ENCODE measurements at regions not wholly inside any gene's neighbourhood (a gene's known extent, or its start where the extent isn't known, plus 50 kb on each side); places are given as distances from the start of the nearest gene placed in this dataset.

DNA sequence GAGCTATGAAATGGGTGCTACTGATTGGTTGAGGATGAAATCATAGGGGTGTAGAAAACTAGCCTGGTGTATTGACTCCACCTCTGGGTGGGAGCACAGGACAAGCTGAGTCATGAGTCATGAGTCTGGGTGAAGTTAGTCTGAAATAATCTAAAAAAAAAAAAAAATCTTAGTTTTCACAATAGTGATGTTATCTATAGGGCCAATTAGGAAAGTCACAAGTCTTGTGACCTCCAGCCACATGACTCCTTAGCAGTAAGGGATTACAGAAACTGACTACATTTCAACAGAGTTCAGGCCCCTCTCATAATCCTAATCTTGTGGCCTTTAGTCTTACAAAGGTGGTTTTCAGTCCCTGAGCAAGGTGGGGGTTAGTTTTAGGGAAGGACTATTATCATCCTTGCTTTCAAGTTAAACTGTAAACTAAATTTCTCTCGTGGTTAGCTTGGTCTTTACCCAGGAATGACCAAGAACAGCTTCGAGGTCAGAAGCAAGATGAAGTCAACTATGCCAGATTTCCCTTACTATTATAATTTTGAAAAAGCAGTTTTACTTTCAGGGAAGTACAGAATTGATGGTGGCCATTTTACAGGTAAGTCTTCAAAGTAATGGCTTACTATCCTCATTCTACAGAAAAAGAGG, 338.0 kb upstream of the GYPC start:
- DNase-seq (ENCODE audit: low spot score) = no peak

DNA sequence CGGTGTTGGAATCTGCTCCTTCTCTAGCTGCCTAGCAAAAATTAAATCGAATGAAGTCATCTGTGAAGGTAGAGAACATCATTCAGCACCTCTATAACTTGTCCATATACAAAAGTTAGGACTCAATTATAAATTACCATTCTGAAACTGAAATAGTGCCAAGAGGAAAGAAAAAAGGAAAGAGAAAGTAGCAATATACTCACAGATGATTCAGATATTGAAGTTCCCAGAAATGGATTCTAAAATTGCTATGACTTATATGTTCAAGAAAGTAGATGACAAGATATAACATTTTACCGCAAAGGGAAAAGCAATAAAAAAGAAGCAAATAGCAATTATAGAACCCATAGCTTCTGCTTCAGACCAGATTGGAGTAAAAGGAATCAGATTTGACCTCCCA, 333.6 kb upstream of the GYPC start:
- DNase-seq (ENCODE audit: low spot score) = no peak

DNA sequence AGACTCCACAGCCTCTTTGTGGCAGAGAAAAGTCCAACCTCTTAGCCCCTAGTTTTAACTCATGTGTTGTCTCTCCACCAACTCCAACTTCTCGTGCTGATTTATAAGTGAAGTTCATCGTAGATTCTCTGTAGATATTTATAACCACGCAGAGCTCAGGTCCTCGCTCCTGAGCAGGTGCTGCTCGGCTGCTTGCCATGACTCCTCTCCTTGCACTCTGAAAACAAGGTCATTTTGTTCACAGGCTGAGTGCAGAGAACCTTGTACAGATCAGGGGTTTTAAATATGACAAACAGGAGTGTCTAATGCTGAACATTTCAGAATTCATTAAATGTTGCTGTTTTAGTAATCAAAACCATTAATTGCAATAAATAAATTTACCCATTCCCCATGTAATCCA, 330.8 kb upstream of the GYPC start:
- no peak for DNase-seq (ENCODE audit: low spot score)

DNA sequence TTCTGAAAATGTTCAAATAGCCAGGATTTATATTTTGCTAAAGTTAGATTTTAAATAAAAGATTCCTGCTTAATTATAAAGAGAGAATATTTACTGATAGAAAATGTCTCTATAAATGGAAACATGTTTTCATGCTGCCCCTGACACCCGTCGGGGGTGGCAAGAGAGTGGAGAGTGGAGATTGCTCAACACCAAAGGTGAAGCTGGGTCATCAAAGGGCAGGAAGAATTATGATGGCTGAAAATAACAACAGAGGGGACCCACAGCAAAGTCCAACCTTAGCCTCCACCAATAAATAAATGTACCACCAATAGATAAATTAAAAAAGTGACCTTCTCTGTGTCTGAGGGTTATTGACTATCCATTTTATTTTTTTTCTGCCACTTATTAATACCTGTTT, 326.8 kb upstream of the GYPC start:
- no peak for DNase-seq (ENCODE audit: low spot score)

DNA sequence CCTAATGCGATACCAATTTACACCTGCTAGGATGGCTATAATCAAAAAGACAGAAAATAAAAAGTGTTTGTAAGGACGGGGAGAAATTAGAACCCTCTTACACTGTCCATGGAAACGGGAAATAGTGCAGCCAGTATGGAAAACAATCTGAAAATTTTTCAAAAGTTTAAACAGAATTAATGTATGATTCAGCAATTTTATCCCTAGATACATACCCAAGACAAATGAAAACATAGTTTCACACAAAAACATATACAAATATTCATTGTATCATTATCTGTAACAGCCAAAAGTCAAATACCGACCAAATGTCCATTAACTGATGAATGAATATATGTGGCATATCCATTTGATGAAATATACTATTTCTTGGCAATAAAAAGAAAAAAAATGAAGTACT, 313.5 kb upstream of the GYPC start:
- no peak for DNase-seq (ENCODE audit: low spot score)

DNA sequence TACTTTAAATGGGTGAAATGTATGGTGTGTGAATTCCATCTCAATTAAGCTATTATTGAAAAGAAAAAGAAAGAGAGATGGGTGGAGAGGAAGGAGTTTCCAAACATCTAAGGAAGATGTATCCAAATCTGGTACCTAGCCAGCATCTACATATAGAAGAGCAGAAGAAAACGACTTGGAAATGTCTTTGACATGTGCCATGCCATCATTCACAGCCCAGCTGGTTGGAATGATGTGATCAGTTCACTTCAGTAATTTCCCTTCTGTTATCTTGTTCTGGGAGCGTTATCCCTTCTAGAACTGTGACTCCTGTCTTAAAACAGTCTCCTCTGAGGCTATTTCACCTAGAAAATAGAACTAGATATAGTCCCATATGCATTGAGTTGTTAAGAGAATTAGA, 312.8 kb upstream of the GYPC start:
- no peak for DNase-seq (ENCODE audit: low spot score)

DNA sequence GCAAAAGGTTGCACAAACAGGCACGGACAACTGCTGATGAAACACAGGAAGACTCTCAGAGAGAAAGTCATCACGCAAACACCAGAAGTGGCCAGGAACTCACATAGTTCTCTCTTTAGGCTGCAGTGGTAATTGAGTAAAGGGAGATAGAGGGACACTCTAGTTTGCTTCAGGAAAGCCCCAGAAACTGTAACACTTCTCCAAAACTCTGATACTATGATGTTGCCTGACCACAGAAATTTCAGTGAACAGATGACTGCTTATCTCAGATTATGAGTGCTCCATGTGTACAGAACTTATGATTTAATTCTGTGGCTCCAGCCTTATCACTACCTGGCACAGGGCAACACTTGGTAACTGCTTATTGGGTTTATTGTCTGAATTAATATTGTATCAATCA, 311.5 kb upstream of the GYPC start:
- no peak for DNase-seq (ENCODE audit: low spot score)

DNA sequence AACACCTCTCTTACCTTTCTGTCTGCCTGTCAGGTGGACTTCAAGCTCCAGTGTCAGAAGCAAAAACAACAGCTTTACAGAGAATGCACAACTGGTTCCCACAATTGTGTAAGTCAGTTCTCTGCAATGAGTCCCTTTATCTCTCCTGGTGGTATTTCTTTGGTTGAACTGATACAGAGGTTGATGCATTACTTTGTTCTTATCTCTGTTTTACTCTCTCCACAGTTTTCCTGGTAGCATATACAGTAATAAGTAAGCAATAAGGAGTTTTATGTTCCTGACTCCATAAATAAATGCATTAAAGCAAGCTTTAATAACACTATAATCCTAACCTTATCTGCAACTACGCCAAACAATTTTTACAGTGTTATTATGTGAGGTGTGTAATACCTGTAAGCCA, 310.3 kb upstream of the GYPC start:
- no peak for DNase-seq (ENCODE audit: low spot score)

DNA sequence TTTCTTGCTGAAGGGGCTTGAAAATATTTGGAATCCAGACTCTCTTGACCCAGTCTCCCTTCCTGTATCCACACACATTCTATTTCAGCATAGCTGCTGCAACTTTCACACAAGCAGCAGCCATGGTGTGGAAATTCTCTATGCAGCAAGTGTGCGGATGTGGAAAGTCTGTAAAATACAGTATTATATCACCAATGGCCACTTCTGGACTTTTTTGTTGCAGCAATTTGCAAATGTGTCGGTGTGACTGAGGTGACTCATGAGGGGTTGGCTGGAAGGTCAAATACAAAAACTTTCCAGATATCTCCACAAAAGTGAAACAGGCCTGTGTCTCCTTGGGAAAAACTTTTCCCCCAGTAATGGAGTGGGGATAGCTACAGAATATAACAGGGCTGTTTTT, 299.3 kb upstream of the GYPC start:
- DNase-seq (ENCODE audit: low spot score) = no peak

DNA sequence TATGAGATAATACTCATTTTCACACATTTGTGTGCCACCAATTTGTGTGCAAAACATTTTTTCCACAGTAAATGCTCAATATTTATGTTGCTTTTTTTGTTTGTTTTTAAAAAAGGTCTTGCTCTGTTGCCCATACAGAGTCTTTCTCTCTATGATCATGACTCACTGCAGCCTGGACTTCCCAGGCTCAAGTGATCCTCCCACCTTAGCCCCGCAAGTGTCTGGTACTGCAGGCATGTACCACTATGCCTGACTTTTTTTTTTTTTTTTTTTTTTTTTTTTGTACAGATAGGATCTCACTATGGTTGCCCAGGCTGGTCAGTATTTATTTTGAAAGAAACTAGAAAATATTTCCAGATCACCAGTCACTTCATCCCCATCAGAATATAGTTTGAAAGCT, 297.8 kb upstream of the GYPC start:
- no peak for DNase-seq (ENCODE audit: low spot score)

DNA sequence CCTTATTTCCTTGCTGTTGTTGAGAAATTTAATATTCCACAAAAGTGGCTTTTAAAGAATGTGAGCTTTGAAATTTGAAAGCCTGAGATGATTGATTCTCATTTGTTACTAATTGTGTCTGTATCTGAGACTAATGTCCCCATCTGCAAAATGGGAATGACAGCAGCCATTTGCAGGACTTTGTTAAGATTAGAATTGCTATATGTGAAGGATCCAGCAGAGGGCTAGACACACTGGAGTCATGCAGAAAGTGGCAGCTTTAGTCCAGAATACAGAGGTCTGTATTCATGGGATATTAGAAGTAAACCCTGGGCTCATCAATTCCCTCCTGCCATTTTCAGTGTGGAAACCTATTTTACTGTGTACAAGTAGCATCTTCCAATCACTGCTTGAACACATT, 296.5 kb upstream of the GYPC start:
- peak; percentile 23 for DNase-seq (ENCODE audit: low spot score)

DNA sequence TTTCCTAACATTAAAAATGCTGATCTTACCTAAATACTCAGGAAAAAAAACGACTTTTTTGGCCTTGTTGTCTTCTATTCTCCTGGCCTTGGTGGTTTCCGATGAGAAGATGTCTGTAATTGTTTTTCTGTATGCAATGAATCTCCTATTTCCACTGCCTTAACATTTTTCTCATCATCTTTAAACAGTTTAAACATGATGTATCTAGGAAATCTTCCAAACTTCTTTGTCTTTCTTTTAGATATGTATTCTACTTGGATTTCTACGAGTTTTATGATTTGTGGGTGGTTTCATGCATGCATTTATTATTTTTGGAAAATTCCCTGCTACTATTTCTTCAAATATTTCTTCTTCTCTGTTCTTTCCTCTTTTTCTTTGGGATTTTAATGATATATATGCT, 288.6 kb upstream of the GYPC start:
- no peak for DNase-seq (ENCODE audit: low spot score)

DNA sequence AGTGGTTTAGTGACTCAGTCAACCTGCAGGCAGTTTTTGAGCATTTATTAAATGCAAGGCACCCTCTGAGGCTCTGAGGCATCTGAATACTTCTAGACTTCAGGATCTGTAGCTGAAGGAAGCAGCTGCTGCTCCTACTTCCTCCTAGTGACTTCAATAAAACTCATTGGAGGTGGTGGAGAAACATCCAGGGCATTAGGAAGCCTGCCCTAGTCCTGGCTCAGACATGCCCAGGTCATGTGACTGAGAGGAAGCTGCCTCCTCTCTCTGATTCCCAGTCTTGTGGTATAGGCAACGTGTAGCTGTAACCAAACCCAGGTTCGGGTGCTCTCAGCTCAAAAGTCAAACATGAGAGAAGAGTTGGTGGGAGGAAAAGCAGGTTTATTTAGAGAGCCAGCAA, 287.2 kb upstream of the GYPC start:
- no peak for DNase-seq (ENCODE audit: low spot score)

DNA sequence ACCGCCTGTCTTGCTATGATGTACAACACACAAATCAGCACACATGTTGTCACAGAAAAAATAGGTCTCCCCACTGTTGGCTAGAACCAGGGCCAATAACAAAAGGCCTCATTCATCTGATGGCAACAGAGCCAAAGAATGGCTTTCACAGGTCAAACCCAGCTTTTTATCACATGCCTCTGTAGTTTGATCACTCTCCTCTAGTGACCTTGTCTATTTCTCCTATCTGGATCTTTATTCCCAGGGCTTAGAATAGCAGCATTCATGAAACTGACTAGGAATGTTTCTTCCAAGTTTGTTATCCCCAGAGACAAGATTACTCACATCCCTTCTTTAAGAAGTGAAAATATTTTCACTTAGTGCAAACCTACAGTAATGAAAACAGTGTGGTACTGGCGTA, 285.8 kb upstream of the GYPC start:
- DNase-seq (ENCODE audit: low spot score) = no peak

DNA sequence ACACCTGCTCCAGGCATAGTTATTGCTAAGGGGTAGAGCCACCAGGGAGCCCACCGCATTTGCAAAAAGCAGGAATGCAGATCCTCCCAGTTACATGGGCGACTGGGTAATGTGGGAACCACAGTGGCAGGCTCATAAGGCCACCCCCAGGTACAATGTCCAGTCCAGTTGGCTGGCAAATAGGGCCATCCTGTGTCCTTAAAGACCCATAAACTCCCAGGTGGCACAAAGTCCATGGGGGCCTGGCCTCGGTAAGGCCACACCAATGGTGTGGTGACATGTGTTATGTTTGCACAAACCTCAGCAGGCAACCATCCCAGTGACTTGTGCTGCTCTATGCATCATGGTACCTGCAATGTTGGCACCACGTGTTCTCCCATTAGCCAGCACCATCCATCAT, 283.6 kb upstream of the GYPC start:
- no peak for DNase-seq (ENCODE audit: low spot score)

DNA sequence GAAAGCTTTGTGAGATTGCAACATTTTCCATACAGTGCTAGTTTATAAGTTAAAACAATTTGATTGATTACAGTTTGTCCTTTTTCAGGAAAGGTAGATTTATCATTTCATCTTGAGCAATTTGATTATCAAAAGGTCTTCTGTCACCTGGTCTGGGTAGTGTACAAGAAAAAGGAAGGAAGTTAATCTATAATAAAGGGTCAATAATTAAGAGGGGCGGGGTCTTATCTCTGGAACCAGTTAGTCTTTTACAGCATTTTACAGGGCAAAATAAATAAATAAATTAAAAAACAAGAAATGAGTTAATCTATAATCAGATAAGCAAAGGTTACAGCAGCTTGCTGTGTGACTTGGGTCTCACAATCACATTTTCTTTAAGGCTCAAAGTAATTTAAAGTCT, 277.8 kb upstream of the GYPC start:
- DNase-seq (ENCODE audit: low spot score) = no peak

DNA sequence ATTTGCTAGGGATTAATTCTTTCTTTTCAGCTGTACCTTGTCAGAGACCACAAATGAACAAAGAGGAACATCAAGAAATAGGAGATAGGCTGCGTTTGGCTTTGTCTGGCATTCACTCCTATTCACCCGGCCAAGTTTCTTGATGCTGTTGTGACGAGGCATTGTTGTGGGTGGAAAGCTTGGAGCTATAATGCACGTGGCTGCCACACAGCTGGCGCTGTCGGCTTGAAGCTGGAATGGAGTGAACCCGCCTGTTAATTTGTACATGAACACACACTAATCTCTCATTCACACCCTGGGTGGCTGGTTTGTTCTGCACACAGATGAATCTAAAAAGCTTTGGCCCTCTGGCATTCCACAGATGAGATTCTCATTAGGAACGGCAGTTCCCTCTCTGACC, 274.9 kb upstream of the GYPC start:
- DNase-seq (ENCODE audit: low spot score) = no peak

DNA sequence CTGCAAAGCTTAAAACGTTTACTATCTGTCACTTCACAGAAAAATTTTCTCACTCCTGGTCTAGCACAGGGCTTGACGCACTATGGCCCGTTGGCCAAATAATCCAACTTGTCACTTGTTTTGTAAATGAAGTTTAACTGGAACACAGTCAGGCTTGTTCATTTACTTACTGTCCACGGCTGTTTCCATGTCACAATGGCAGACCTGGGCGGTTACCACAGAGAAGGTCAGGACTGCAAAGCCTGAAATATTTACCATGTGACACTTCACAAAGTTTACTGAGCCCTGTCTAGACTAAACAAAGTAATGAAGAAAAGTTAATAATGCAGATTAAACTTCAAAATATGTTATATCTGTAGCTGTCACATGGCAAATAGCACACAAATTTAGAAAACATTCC, 273.0 kb upstream of the GYPC start:
- DNase-seq (ENCODE audit: low spot score) = no peak

DNA sequence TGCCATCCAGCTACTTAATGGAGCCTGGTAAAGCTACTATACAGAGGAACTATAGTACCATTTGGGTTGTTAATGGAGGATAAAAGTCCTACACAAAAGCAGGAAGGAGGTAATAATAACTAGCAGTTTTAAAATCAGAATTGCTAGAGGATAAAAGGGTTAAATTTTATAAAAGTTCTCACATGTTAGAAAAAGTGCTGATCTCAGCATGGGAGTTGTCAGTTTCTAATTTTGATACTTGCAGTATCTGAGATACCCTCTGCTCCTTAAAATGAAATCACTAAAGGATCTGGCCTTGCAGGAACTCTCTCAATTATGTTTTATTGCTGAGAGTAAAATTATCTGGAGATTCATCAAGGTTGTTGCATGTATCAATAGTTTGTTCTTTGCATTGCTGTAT, 272.2 kb upstream of the GYPC start:
- no peak for DNase-seq (ENCODE audit: low spot score)

DNA sequence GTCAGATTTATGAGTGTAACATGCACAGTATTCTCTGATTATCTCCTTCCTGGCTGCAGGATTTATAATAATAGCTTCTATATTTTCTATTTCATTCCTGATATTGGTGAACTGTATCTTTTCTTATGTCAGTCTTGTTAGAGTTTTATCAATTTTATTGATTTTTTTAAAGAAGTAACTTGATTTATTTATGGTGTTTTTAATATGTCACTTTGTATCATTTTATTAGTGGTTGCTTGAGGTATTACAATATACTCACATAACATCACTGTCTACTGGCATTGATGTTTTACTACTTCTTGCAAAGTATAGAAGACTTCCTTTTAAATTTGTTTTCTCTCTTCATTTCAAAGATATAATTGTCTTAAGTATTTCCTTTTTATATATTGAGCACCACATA, 270.5 kb upstream of the GYPC start:
- no peak for DNase-seq (ENCODE audit: low spot score)

DNA sequence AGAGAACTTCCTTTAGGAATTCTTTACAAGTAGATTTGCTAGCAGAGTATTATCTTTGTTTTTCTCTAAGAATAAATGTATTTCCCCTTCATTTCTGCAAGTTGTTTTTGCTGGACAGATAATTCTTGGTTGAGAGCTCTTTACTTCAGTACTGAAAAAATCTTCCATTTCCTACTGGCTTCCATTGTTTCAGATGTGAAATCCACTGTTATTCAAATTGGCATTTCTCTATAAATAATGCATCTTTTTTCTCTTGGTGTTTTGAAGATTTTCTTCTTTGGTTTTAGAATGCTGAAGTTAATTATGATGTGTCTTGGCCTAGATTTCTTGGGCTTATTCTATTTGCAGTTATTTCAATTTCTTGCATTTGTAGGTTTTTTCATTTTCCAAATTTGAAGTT, 270.0 kb upstream of the GYPC start:
- DNase-seq (ENCODE audit: low spot score) = no peak

DNA sequence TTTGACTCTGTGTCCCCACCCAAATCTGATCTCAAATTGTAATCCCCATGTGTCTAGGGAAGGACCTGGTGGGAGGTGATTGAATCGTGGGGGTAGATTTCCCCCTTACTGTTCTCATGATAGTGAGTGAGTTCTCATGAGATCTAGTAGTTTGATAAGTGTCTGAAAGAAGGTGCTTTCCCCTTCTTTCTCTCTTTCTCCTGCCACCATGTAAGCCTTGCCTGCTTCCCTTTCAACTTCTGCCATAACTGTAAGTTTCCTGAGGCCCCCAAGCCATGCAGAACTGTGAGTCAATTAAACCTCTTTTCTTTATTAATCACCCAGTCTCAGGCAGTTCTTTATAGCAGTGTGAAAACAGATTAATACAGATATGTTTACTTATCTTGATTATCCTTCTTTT, 266.5 kb upstream of the GYPC start:
- no peak for DNase-seq (ENCODE audit: low spot score)

DNA sequence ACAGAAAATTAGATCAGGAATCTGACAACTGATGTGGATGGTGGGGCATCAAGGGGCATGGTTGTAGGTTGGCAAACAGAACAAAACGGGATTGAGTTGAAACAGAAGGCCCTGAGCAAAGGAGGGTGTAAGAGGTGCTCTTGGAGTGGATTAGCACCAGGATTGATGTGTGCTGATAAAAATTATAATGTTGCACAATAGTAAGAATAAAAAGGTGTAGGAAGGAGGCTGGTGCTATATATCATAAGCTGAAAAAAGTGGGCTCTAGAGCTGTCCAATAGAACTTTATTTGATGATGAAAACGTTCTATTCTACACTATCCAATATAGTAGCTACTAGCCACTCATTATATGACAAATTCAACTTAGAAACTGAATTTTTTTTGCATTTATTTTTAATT, 263.1 kb upstream of the GYPC start:
- DNase-seq (ENCODE audit: low spot score) = no peak

DNA sequence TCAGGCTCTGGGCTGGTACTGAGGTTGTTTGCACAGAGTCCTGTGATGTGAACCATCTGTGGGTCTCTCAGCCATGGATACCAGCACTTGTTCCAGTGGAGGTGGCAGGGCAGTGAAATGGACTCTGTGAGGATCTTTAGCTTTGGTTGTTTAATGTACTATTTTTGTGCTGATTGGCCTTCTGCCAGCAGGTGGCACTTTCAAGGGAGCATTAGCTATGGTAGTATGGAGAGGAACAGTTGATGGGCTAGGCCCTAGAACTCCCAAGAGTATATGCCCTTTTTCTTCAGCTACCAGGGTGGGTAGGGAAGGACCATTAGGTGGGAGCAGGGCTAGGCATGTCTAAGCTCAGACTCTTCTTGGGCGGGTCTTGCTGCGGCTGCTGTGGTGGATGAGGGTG, 257.0 kb upstream of the GYPC start:
- DNase-seq (ENCODE audit: low spot score) = peak; percentile 27

DNA sequence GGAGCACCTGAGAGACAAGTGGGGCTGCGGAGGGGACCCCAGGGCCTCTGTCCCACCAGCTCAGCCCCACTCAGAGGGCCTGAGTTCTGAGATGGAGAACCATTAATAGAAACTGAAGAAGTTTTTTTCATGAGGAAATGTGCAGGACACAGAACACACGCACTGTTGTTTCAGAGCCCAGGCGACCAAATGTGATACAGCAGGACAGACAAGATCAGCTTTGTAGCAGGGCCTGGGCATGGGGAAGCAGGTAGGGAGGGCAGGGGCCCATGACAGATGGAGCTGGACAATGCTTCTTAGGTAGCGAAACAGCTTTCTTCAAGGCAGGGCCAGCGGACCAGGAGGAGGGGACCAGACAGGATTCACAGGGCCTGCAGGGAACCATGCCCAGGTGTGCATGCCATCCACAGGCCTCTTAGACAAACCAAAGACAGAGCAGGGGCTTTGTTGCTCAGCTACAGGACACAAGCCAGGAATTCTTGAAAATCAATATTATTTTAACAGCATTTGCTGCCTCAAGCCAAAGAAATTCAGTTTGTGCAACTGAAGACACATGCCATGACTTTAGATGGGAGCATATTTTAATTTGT, 252.8 kb upstream of the GYPC start:
- DNase-seq (ENCODE audit: low spot score) = no peak

All from hematopoietic multipotent progenitor cell treated with erythropoietin and hydrocortisone succinate and interleukin-3 and kit ligand, for 15 days (in vitro differentiated cells).